H1 (cell line): ENCODE measurements at regions not wholly inside any gene's neighbourhood (a gene's known extent, or its start where the extent isn't known, plus 50 kb on each side); places are given as distances from the start of the nearest gene placed in this dataset.

Experiments used
- EP300 ChIP-seq, 2 experiments: IDR thresholded peaks; 1 replicate in 1 of 2; 2 replicates in 1 of 2; pipeline ENCODE4 v1.6.1; 2011 to 2012; ENCODE audit warnings: low read depth in 2 of 2, low read length in 2 of 2, mild to moderate bottlenecking in 2 of 2, borderline replicate concordance in 1 of 2, inconsistent platforms in 1 of 2, moderate library complexity in 1 of 2
- RAD21 ChIP-seq, 2 experiments: IDR thresholded peaks in 1 of 2; conservative IDR thresholded peaks in 1 of 2; 2 replicates each; pipeline ENCODE4 v1.6.1; 2011; ENCODE audit warnings: low read depth in 2 of 2, low read length in 2 of 2, improper control_type of control experiment in 1 of 2, inconsistent platforms in 1 of 2, mild to moderate bottlenecking in 1 of 2, moderate library complexity in 1 of 2
- TF ChIP-seq, protein P1 (sequence below), 3 experiments: IDR thresholded peaks; 1 replicate in 2 of 3; 2 replicates in 1 of 3; pipeline versions ENCODE4 v1.5.1 to v1.6.1; 2011; ENCODE audit warnings: low read length in 3 of 3, mild to moderate bottlenecking in 3 of 3, inconsistent platforms in 2 of 3, low read depth in 1 of 3, moderate library complexity in 1 of 3; ENCODE audit not compliant: insufficient read depth in 1 of 3; ENCODE audit errors: control extremely low read depth in 1 of 3

DNA sequence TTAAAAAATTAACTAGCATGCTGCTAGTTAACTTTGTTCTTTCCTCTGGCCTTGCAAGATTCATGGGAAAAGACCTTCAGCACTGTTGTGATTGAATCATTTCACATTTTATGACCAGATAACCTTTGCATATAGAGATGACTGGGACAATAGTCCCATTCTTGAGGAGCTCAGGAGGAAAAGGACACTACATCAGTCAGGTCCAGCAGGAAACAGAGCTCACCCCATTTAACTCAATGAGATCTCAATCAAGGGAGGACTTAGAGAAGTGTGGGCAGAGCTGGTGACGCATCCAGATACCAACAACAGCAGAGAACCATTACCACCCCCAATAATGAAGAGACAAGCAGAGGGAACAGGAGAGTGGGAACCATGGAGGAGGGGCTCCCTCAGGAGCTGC, 109.4 kb upstream of the GUCA2B start:
- TF ChIP-seq RAD21 (IDR thresholded peaks at IDR 0.05 in 1 of 2, conservative IDR thresholded peaks at IDR 0.05 in 1 of 2; ENCODE audit: low read depth in 2 of 2, low read length in 2 of 2): no peak
- TF ChIP-seq, protein P1, sequence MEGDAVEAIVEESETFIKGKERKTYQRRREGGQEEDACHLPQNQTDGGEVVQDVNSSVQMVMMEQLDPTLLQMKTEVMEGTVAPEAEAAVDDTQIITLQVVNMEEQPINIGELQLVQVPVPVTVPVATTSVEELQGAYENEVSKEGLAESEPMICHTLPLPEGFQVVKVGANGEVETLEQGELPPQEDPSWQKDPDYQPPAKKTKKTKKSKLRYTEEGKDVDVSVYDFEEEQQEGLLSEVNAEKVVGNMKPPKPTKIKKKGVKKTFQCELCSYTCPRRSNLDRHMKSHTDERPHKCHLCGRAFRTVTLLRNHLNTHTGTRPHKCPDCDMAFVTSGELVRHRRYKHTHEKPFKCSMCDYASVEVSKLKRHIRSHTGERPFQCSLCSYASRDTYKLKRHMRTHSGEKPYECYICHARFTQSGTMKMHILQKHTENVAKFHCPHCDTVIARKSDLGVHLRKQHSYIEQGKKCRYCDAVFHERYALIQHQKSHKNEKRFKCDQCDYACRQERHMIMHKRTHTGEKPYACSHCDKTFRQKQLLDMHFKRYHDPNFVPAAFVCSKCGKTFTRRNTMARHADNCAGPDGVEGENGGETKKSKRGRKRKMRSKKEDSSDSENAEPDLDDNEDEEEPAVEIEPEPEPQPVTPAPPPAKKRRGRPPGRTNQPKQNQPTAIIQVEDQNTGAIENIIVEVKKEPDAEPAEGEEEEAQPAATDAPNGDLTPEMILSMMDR (IDR thresholded peaks at IDR 0.05; ENCODE audit: control extremely low read depth in 1 of 3, insufficient read depth in 1 of 3, low read depth in 1 of 3, low read length in 3 of 3): no peak
- TF ChIP-seq EP300 (IDR thresholded peaks at IDR 0.05; ENCODE audit: borderline replicate concordance in 1 of 2, low read depth in 2 of 2, low read length in 2 of 2): no peak
